ENCODE measurements at regions not wholly inside any gene's neighbourhood (a gene's known extent, or its start where the extent isn't known, plus 50 kb on each side); places are given as distances from the start of the nearest gene placed in this dataset.

GRCh38 chr2:240335061-240335460 is 100.4 kb upstream of the GPC1 start:
- no peak for TF ChIP-seq CTCF (IDR thresholded peaks at IDR 0.05 in 2 of 3, conservative IDR thresholded peaks at IDR 0.05 in 1 of 3; ENCODE audit: control insufficient read depth in 2 of 3, extremely low read depth in 1 of 3, insufficient read depth in 1 of 3, low read depth in 3 of 3, low read length in 3 of 3)
- TF ChIP-seq POLR2AphosphoS5 (IDR thresholded peaks at IDR 0.05; ENCODE audit: low read length): no peak
- no peak for TF ChIP-seq EGR1 (IDR thresholded peaks at IDR 0.05; ENCODE audit: borderline replicate concordance in 1 of 2, low read depth in 2 of 2, low read length in 2 of 2)
- no peak for TF ChIP-seq ASH2L (IDR thresholded peaks at IDR 0.05; ENCODE audit: borderline replicate concordance, low read depth)
- no peak for TF ChIP-seq TAF1 (IDR thresholded peaks at IDR 0.05; ENCODE audit: borderline replicate concordance, low read depth, low read length)
- no peak for TF ChIP-seq GATAD2B (conservative IDR thresholded peaks at IDR 0.05; ENCODE audit: low read depth)
- no peak for TF ChIP-seq RAD21 (IDR thresholded peaks at IDR 0.05; ENCODE audit: insufficient read depth, low read depth, low read length)
- TF ChIP-seq BACH1 (IDR thresholded peaks at IDR 0.05; ENCODE audit: borderline replicate concordance): no peak

Measured in GM12878 (cell line).